OCI-LY3 (cell line): ENCODE measurements at regions not wholly inside any gene's neighbourhood (a gene's known extent, or its start where the extent isn't known, plus 50 kb on each side); places are given as distances from the start of the nearest gene placed in this dataset.

Experiments used
- H2AFZ ChIP-seq: fragments of 200-600, 300-600 bp; shearing (Covaris generic); 2 replicates; pipeline ENCODE4 v1.6.0; 2014; ENCODE audit warnings: antibody characterized with exemption, low read depth, low read length
- H3K27ac ChIP-seq: fragments of 200-600, 300-600 bp; sonication (generic); 2 replicates; pipeline ENCODE4 v1.5.1; 2014; ENCODE audit warnings: mild to moderate bottlenecking, low read length, moderate library complexity, mixed read lengths
- H3K27me3 ChIP-seq: fragments of 200-600, 300-600 bp; sonication (generic); 2 replicates; pipeline ENCODE4 v1.6.1; 2014; ENCODE audit warnings: low read depth, low read length, mixed read lengths
- H3K36me3 ChIP-seq: fragments of 200-600, 300-600 bp; sonication (generic); replicated peaks from 2 replicates; pipeline ENCODE3; 2014; ENCODE audit warnings: low read depth, low read length, mixed read lengths
- H3K4me1 ChIP-seq: fragments of 300-600, 200-600 bp; sonication (generic); 2 replicates; pipeline ENCODE4 v1.6.1; 2014; ENCODE audit warnings: low read length, mixed read lengths
- H3K4me2 ChIP-seq: fragments of 200-600, 300-600 bp; sonication (generic); 2 replicates; pipeline ENCODE4 v1.6.1; 2014; ENCODE audit warnings: low read length, mixed read lengths
- H3K4me3 ChIP-seq: fragments of 300-600, 200-600 bp; sonication (generic); 2 replicates; pipeline ENCODE4 v1.5.1; 2014; ENCODE audit warnings: antibody characterized with exemption, mild to moderate bottlenecking, low read length, moderate library complexity
- H3K79me2 ChIP-seq: fragments of 300-600, 200-600 bp; shearing (Covaris generic); 2 replicates; pipeline ENCODE4 v1.6.1; 2014; ENCODE audit warnings: mild to moderate bottlenecking, low read length, mixed read lengths
- H3K9ac ChIP-seq: fragments of 300-600, 200-600 bp; shearing (Covaris generic); 2 replicates; pipeline ENCODE4 v1.6.0; 2014; ENCODE audit warnings: mild to moderate bottlenecking, low read length, moderate library complexity
- H3K9me3 ChIP-seq: fragments of 200-600, 300-600 bp; shearing (Covaris generic); 2 replicates; pipeline ENCODE4 v1.6.1; 2014; ENCODE audit warnings: low read length, mixed read lengths; ENCODE audit not compliant: insufficient read depth
- H4K20me1 ChIP-seq: fragments of 200-600, 300-600 bp; sonication (generic); 2 replicates; pipeline ENCODE4 v1.6.1; 2016; ENCODE audit warnings: low read length, mixed read lengths; ENCODE audit not compliant: insufficient read depth
- CTCF ChIP-seq: fragments of 200-600, 300-600 bp; sonication (generic); IDR thresholded peaks from 2 replicates; pipeline ENCODE4 v1.5.1; 2014; ENCODE audit warnings: antibody characterized with exemption, low read length, low read depth
- EZH2phosphoT487 ChIP-seq: fragments of 200-600 bp; shearing (Covaris generic); IDR thresholded peaks from 2 replicates; pipeline ENCODE4 v1.6.1; 2018; ENCODE audit warnings: antibody characterized with exemption, mixed run types, low read depth

- Histone ChIP-seq H3K79me2 (no peaks in the 10 kb centered on the region), H3K4me3 (no peak overlapping the region), H3K4me1 (no peaks in the 10 kb centered on the region), H3K9ac (no peak overlapping the region), H3K27me3 (no peaks in the 10 kb centered on the region), H4K20me1 (no peaks in the 10 kb centered on the region), H2AFZ (no peak overlapping the region), H3K4me2 (no peak overlapping the region), H3K36me3 (no peaks in the 10 kb centered on the region), H3K9me3 (no peaks in the 10 kb centered on the region), H3K27ac (no peak overlapping the region)
- no peak for TF ChIP-seq EZH2phosphoT487
- TF ChIP-seq CTCF: no peak
Observed at GRCh38 chr5:58185801-58186200, 274.1 kb downstream of the PLK2 start.

GRCh38 chr5:58185397-58185796 is 274.5 kb downstream of the PLK2 start:
- Histone ChIP-seq H3K27me3 (no peaks in the 10 kb centered on the region), H3K9ac (no peak overlapping the region), H3K27ac (no peak overlapping the region), H3K4me1 (no peaks in the 10 kb centered on the region), H3K4me3 (no peak overlapping the region), H3K9me3 (no peaks in the 10 kb centered on the region), H3K79me2 (no peaks in the 10 kb centered on the region), H3K4me2 (no peak overlapping the region), H2AFZ (no peak overlapping the region), H3K36me3 (no peaks in the 10 kb centered on the region), H4K20me1 (no peaks in the 10 kb centered on the region)
- TF ChIP-seq CTCF (no peak), EZH2phosphoT487 (no peak)

GRCh38 chr5:58184910-58185309 is 275.0 kb downstream of the PLK2 start:
- no peaks in the 10 kb centered on the region for H3K27me3 ChIP-seq
- no peak overlapping the region for H2AFZ ChIP-seq
- H3K4me1 ChIP-seq: no peaks in the 10 kb centered on the region
- H3K9ac ChIP-seq: no peak overlapping the region
- H4K20me1 ChIP-seq: no peaks in the 10 kb centered on the region
- no peaks in the 10 kb centered on the region for H3K9me3 ChIP-seq
- H3K4me2 ChIP-seq: no peak overlapping the region
- H3K27ac ChIP-seq: no peak overlapping the region
- TF ChIP-seq CTCF (no peak), EZH2phosphoT487 (no peak)
- H3K36me3 ChIP-seq: no peaks in the 10 kb centered on the region
- no peaks in the 10 kb centered on the region for H3K79me2 ChIP-seq
- H3K4me3 ChIP-seq: no peak overlapping the region

- Histone ChIP-seq H3K4me2 (no peak overlapping the region), H3K4me1 (no peaks in the 10 kb centered on the region), H4K20me1 (no peaks in the 10 kb centered on the region), H3K4me3 (no peak overlapping the region), H2AFZ (no peak overlapping the region), H3K9ac (no peak overlapping the region), H3K79me2 (no peaks in the 10 kb centered on the region), H3K27ac (no peak overlapping the region), H3K9me3 (no peaks in the 10 kb centered on the region), H3K27me3 (no peaks in the 10 kb centered on the region), H3K36me3 (no peaks in the 10 kb centered on the region)
- TF ChIP-seq CTCF (no peak), EZH2phosphoT487 (no peak)
Observed at GRCh38 chr5:58183786-58184085, 276.1 kb downstream of the PLK2 start.
